ENCODE measurements at regions not wholly inside any gene's neighbourhood (a gene's known extent, or its start where the extent isn't known, plus 50 kb on each side); places are given as distances from the start of the nearest gene placed in this dataset.

- TF ChIP-seq, protein P1, sequence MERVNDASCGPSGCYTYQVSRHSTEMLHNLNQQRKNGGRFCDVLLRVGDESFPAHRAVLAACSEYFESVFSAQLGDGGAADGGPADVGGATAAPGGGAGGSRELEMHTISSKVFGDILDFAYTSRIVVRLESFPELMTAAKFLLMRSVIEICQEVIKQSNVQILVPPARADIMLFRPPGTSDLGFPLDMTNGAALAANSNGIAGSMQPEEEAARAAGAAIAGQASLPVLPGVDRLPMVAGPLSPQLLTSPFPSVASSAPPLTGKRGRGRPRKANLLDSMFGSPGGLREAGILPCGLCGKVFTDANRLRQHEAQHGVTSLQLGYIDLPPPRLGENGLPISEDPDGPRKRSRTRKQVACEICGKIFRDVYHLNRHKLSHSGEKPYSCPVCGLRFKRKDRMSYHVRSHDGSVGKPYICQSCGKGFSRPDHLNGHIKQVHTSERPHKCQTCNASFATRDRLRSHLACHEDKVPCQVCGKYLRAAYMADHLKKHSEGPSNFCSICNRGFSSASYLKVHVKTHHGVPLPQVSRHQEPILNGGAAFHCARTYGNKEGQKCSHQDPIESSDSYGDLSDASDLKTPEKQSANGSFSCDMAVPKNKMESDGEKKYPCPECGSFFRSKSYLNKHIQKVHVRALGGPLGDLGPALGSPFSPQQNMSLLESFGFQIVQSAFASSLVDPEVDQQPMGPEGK (CRISPR knock-in tag; IDR thresholded peaks at IDR 0.05; ENCODE audit: borderline replicate concordance), result no peak
- TF ChIP-seq ISL1 (CRISPR knock-in tag; IDR thresholded peaks at IDR 0.05), result no peak
These were observed 444.7 kb upstream of the CNTN3 start for GRCh38 chr3:75059120-75059519.

All from SK-N-SH treated with all-trans-retinoic acid at 6 μM for 48 hours (cell line).